Endothelial cell of umbilical vein (primary cell): ENCODE measurements at regions not wholly inside any gene's neighbourhood (a gene's known extent, or its start where the extent isn't known, plus 50 kb on each side); places are given as distances from the start of the nearest gene placed in this dataset.

Source experiments
- BruUV-seq: library from RNA; stranded (reverse); fragments of 400-500 nt; replicated peaks from 2 replicates; lab custom pipeline; 2021; lab: Mats Ljungman, UMichigan
- CTCF ChIA-PET: fragments of 300-600, 350-600 bp; sonication (Branson Sonifier 250); formaldehyde crosslinking; loops from one replicate; lab custom pipeline; 2021; ENCODE audit warnings: antibody characterized with exemption, inconsistent platforms; lab: Charles Lee
- POLR2A ChIA-PET: fragments of 300-600, 350-600 bp; sonication (Branson Sonifier 250); formaldehyde crosslinking; loops from one replicate; lab custom pipeline; 2021; ENCODE audit warnings: antibody characterized with exemption, inconsistent platforms; lab: Charles Lee
- DNase-seq: peaks from one replicate; pipeline ENCODE4 v3.0.0-alpha.2; 2011; ENCODE audit warnings: low read depth, low spot score
- FAIRE-seq: peaks from 2 replicates; lab custom pipeline; 2011; peaks lifted over from hg19 to GRCh38; lab: Jason Lieb, UNC
- H2AFZ ChIP-seq: 2 replicates; pipeline ENCODE4 v1.6.0; 2012; ENCODE audit warnings: low read depth, low read length, control low read depth, inconsistent platforms
- H3K27ac ChIP-seq: 2 replicates; pipeline ENCODE4 v1.5.1; 2011; ENCODE audit warnings: low read depth, mild to moderate bottlenecking, control low read depth, low read length, moderate library complexity; ENCODE audit not compliant: insufficient read depth
- H3K27me3 ChIP-seq, 2 experiments: 2 replicates each; pipeline versions ENCODE4 v1.6.0 to v1.6.1; 2011; ENCODE audit warnings: low read length in 2 of 2, mixed read lengths in 1 of 2; ENCODE audit not compliant: control insufficient read depth in 2 of 2, insufficient read depth in 2 of 2
- H3K36me3 ChIP-seq, 2 experiments: 2 replicates in 1 of 2; 3 replicates in 1 of 2; pipeline ENCODE4 v1.5.1; 2011; ENCODE audit warnings: low read length in 2 of 2, mild to moderate bottlenecking in 1 of 2, moderate library complexity in 1 of 2; ENCODE audit not compliant: control insufficient read depth in 2 of 2, insufficient read depth in 2 of 2; ENCODE audit errors: extremely low read depth in 1 of 2
- H3K4me1 ChIP-seq: 3 replicates; pipeline ENCODE4 v1.5.1; 2011; ENCODE audit warnings: mild to moderate bottlenecking, low read length; ENCODE audit not compliant: control insufficient read depth, insufficient read depth; ENCODE audit errors: extremely low read depth
- H3K4me2 ChIP-seq: 2 replicates; pipeline ENCODE4 v1.6.1; 2011; ENCODE audit warnings: low read length, control low read depth, mixed read lengths; ENCODE audit not compliant: insufficient read depth
- H3K4me3 ChIP-seq, 3 experiments: fragments of 200-600 bp in 1 of 3; sonication (generic), shearing (Covaris generic) in 1 of 3; replicated peaks in 1 of 3; 2 replicates each; pipeline ENCODE4 v1.5.1; 2011 to 2016; ENCODE audit warnings: control low read depth in 3 of 3, low read length in 3 of 3, mild to moderate bottlenecking in 2 of 3, inconsistent platforms in 1 of 3, low read depth in 1 of 3, moderate library complexity in 1 of 3; ENCODE audit not compliant: insufficient read depth in 1 of 3
- H3K79me2 ChIP-seq: 2 replicates; pipeline ENCODE4 v1.6.0; 2012; ENCODE audit warnings: low read length, inconsistent platforms; ENCODE audit not compliant: control insufficient read depth, insufficient read depth
- H3K9ac ChIP-seq: replicated peaks from 2 replicates; pipeline ENCODE3; 2011; ENCODE audit warnings: low read length, control low read depth; ENCODE audit not compliant: insufficient read depth; ENCODE audit errors: extremely low read depth
- H3K9me1 ChIP-seq: replicated peaks from 3 replicates; pipeline ENCODE4 v1.6.0; 2011; ENCODE audit warnings: mild to moderate bottlenecking, low read length; ENCODE audit not compliant: control insufficient read depth, insufficient read depth; ENCODE audit errors: extremely low read depth
- H3K9me3 ChIP-seq: replicated peaks from 2 replicates; pipeline ENCODE4 v1.5.1; 2012; ENCODE audit warnings: low read length, inconsistent platforms; ENCODE audit not compliant: control insufficient read depth, insufficient read depth
- H4K20me1 ChIP-seq: replicated peaks from 2 replicates; pipeline ENCODE3; 2011; ENCODE audit warnings: mild to moderate bottlenecking, low read length; ENCODE audit not compliant: control insufficient read depth, insufficient read depth; ENCODE audit errors: extremely low read depth
- EZH2 ChIP-seq: IDR thresholded peaks from 2 replicates; pipeline ENCODE4 v1.6.1; 2012; ENCODE audit warnings: borderline replicate concordance, low read depth, mild to moderate bottlenecking, moderate library complexity, low read length, inconsistent platforms; ENCODE audit not compliant: severe bottlenecking
- FOS ChIP-seq: IDR thresholded peaks from 2 replicates; pipeline ENCODE4 v1.6.1; 2011; ENCODE audit warnings: mild to moderate bottlenecking, low read length, moderate library complexity, borderline replicate concordance; ENCODE audit not compliant: insufficient read depth
- GATA2 ChIP-seq: IDR thresholded peaks from 2 replicates; pipeline ENCODE4 v1.7.0; 2011; ENCODE audit warnings: low read depth, mild to moderate bottlenecking, moderate library complexity, mixed read lengths, low read length; ENCODE audit not compliant: insufficient read length, insufficient read depth
- JUN ChIP-seq: IDR thresholded peaks from 2 replicates; pipeline ENCODE4 v1.6.1; 2011; ENCODE audit warnings: borderline replicate concordance, low read depth; ENCODE audit not compliant: insufficient read length, insufficient read depth
- MYC ChIP-seq: IDR thresholded peaks from one replicate; pipeline ENCODE4 v1.6.1; 2011; ENCODE audit warnings: mild to moderate bottlenecking, low read depth, low read length
- POLR2A ChIP-seq: IDR thresholded peaks from 2 replicates; pipeline ENCODE4 v1.6.1; 2012; ENCODE audit warnings: low read depth, mild to moderate bottlenecking, control low read depth, low read length
- POLR2AphosphoS5 ChIP-seq: IDR thresholded peaks from 2 replicates; pipeline ENCODE4 v1.6.1; 2012; ENCODE audit warnings: low read depth, mild to moderate bottlenecking, control low read depth, low read length, moderate library complexity; ENCODE audit not compliant: insufficient read depth
- dilution Hi-C: fragments of 300-500 bp; cut with MboI; formaldehyde crosslinking; loops from one replicate; pipeline ENCODE4 v1.15.0; 2019; ENCODE audit warnings: low sequenced_read_pairs; ENCODE audit not compliant: extremely low pct_ligation_motif_present
- intact Hi-C: fragments of 100-400 bp; cut with micrococcal nuclease; formaldehyde crosslinking; loops from one replicate; pipeline ENCODE4 v1.10.0; 2022
- TF ChIP-seq, protein P1 (sequence below), 2 donors: IDR thresholded peaks; 1 replicate in 1 of 2; 2 replicates in 1 of 2; pipeline ENCODE4 v1.5.1; 2011; ENCODE audit warnings: low read length in 2 of 2, mild to moderate bottlenecking in 2 of 2, moderate library complexity in 2 of 2, control low read depth in 1 of 2, inconsistent platforms in 1 of 2, low read depth in 1 of 2; ENCODE audit not compliant: insufficient read depth in 1 of 2; ENCODE audit errors: extremely low read depth in 1 of 2
- TF ChIP-seq, protein P2 (sequence below): IDR thresholded peaks from 2 replicates; pipeline ENCODE4 v1.6.1; 2011; ENCODE audit not compliant: insufficient read depth, insufficient read length

DNA sequence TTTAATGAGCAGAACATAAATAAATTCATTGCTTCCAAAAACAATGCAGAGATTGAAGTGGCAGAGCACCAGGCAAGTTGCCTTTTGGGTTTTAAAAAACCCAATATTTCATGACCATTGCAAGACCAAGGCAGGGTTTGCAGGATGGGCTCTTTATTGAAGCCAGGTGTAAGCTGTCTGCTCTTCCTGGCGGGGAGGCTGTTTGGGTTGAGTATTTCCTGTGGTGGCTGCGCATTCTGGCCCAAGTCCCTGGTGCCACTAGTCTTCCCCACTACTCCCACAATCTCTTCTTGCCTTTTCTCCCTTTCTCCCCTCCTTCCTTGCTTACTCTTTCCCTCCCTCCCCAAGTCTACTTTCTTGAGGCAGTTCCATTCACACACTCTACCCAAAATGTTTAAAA is 116.4 kb downstream of the AKAP11 start:
- Histone ChIP-seq H3K27me3 (peaks cover 2 to 5% of the 10 kb centered on the region in 2 experiments), H2AFZ (no peak overlapping the region), H3K9me3 (no peaks in the 10 kb centered on the region), H4K20me1 (no peaks in the 10 kb centered on the region), H3K79me2 (no peaks in the 10 kb centered on the region), H3K27ac (no peak overlapping the region), H3K4me1 (no peaks in the 10 kb centered on the region), H3K36me3 (no peaks in the 10 kb centered on the region), H3K9ac (no peak overlapping the region), H3K4me2 (no peak overlapping the region), H3K9me1 (no peaks in the 10 kb centered on the region), H3K4me3 (no peak overlapping the region)
- dilution Hi-C loops (no loop called here), intact Hi-C loops (no loop called here)
- ChIA-PET CTCF (no interaction called here), POLR2A (no interaction called here)
- no peak for TF ChIP-seq GATA2
- no peak for TF ChIP-seq POLR2AphosphoS5
- TF ChIP-seq, protein P1, sequence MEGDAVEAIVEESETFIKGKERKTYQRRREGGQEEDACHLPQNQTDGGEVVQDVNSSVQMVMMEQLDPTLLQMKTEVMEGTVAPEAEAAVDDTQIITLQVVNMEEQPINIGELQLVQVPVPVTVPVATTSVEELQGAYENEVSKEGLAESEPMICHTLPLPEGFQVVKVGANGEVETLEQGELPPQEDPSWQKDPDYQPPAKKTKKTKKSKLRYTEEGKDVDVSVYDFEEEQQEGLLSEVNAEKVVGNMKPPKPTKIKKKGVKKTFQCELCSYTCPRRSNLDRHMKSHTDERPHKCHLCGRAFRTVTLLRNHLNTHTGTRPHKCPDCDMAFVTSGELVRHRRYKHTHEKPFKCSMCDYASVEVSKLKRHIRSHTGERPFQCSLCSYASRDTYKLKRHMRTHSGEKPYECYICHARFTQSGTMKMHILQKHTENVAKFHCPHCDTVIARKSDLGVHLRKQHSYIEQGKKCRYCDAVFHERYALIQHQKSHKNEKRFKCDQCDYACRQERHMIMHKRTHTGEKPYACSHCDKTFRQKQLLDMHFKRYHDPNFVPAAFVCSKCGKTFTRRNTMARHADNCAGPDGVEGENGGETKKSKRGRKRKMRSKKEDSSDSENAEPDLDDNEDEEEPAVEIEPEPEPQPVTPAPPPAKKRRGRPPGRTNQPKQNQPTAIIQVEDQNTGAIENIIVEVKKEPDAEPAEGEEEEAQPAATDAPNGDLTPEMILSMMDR (IDR thresholded peaks at IDR 0.05; ENCODE audit: extremely low read depth in 1 of 2, insufficient read depth in 1 of 2, low read depth in 1 of 2, low read length in 2 of 2) = no peak
- no peak for TF ChIP-seq FOS
- TF ChIP-seq JUN = no peak
- no peak for TF ChIP-seq POLR2A
- TF ChIP-seq MYC = no peak
- TF ChIP-seq, protein P2, sequence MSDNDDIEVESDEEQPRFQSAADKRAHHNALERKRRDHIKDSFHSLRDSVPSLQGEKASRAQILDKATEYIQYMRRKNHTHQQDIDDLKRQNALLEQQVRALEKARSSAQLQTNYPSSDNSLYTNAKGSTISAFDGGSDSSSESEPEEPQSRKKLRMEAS = no peak
- no peak for TF ChIP-seq EZH2
- BruUV-seq = no TSS peak
- DNase-seq = no peak
- no peak for FAIRE-seq
